ENCODE measurements at regions not wholly inside any gene's neighbourhood (a gene's known extent, or its start where the extent isn't known, plus 50 kb on each side); places are given as distances from the start of the nearest gene placed in this dataset.

DNA sequence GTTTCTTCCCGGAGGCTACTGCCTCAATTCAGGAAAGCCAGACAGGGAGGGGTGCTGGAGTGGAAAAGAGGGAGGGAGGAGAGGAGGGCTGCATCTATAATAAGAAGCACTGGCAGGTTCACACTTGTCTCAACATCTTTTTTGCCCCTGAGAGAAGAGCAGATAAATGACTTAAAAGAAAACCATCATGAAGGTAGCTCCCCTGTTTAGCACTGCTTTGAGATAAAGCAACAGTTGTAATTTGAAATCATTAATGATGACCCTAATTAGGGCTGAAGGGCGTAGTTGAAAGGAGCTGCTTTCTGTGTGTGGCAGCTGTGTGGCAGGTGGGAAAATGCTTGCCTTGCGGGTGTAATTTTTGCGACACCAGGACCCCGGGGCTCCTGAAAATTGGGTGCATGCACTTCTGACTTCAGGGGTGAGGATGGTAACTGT lies 222.8 kb upstream of the IL12A start:
- TF ChIP-seq, protein P1, sequence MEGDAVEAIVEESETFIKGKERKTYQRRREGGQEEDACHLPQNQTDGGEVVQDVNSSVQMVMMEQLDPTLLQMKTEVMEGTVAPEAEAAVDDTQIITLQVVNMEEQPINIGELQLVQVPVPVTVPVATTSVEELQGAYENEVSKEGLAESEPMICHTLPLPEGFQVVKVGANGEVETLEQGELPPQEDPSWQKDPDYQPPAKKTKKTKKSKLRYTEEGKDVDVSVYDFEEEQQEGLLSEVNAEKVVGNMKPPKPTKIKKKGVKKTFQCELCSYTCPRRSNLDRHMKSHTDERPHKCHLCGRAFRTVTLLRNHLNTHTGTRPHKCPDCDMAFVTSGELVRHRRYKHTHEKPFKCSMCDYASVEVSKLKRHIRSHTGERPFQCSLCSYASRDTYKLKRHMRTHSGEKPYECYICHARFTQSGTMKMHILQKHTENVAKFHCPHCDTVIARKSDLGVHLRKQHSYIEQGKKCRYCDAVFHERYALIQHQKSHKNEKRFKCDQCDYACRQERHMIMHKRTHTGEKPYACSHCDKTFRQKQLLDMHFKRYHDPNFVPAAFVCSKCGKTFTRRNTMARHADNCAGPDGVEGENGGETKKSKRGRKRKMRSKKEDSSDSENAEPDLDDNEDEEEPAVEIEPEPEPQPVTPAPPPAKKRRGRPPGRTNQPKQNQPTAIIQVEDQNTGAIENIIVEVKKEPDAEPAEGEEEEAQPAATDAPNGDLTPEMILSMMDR (IDR thresholded peaks at IDR 0.05; ENCODE audit: poor library complexity) = no peak
- TF ChIP-seq EZH2phosphoT487 (IDR thresholded peaks at IDR 0.05; ENCODE audit: low read depth, severe bottlenecking, unreplicated experiment) (no peak), EZH2 (IDR thresholded peaks at IDR 0.05; ENCODE audit: borderline replicate concordance) (no peak)

Data from hepatocyte (in vitro differentiated cells).